LNCAP (cell line): ENCODE measurements at regions not wholly inside any gene's neighbourhood (a gene's known extent, or its start where the extent isn't known, plus 50 kb on each side); places are given as distances from the start of the nearest gene placed in this dataset.

Experiments used
- CTCF ChIP-seq: fragments of 450-650 bp; IDR thresholded peaks from 2 replicates; pipeline ENCODE4 v1.5.1; 2017; ENCODE audit warnings: mild to moderate bottlenecking

GRCh38 chr2:18988631-18989232, 369.7 kb downstream of the OSR1 start:
- TF ChIP-seq CTCF = no peak

GRCh38 chr2:18987592-18988073, 370.8 kb downstream of the OSR1 start:
- peak; percentile 44 for TF ChIP-seq CTCF

GRCh38 chr2:18987016-18987415, 371.4 kb downstream of the OSR1 start:
- TF ChIP-seq CTCF = no peak

- TF ChIP-seq CTCF = no peak
These were observed 372.4 kb downstream of the OSR1 start for GRCh38 chr2:18986046-18986445.

- no peak for TF ChIP-seq CTCF
These were observed 377.5 kb downstream of the OSR1 start for GRCh38 chr2:18980786-18981430.

- TF ChIP-seq CTCF = no peak
These were observed 378.2 kb downstream of the OSR1 start for GRCh38 chr2:18980104-18980785.

- no peak for TF ChIP-seq CTCF
These were observed 381.0 kb downstream of the OSR1 start for GRCh38 chr2:18977409-18977808.
